SU-DHL-6 (cell line): ENCODE measurements at regions not wholly inside any gene's neighbourhood (a gene's known extent, or its start where the extent isn't known, plus 50 kb on each side); places are given as distances from the start of the nearest gene placed in this dataset.

Source experiments
- H2AFZ ChIP-seq: fragments of 200-600 bp; sonication (generic); 2 replicates; pipeline ENCODE4 v1.6.1; 2014; ENCODE audit warnings: low read depth, mild to moderate bottlenecking, moderate library complexity, mixed read lengths, antibody characterized with exemption, low read length; ENCODE audit not compliant: severe bottlenecking
- H3F3A ChIP-seq: fragments of 200-600 bp; shearing (Covaris generic); 2 replicates; pipeline ENCODE4 v1.6.0; 2016; ENCODE audit warnings: antibody characterized with exemption, mild to moderate bottlenecking; ENCODE audit not compliant: insufficient read depth
- H3K27ac ChIP-seq: fragments of 200-600 bp; sonication (generic); 2 replicates; pipeline ENCODE4 v1.5.1; 2016; ENCODE audit warnings: low read depth, mild to moderate bottlenecking, low read length, moderate library complexity, mixed read lengths
- H3K27me3 ChIP-seq: fragments of 200-600 bp; sonication (generic), shearing (Covaris generic); 2 replicates; pipeline ENCODE4 v1.6.0; 2014; ENCODE audit warnings: mild to moderate bottlenecking, low read length
- H3K36me3 ChIP-seq: fragments of 200-600 bp; sonication (generic); 2 replicates; pipeline ENCODE4 v1.6.1; 2014; ENCODE audit warnings: mild to moderate bottlenecking, low read length, mixed read lengths
- H3K4me2 ChIP-seq: fragments of 300-600, 200-600 bp; shearing (Covaris generic), sonication (generic); 2 replicates; pipeline ENCODE4 v1.6.0; 2014; ENCODE audit warnings: low read length, low read depth, mild to moderate bottlenecking; ENCODE audit not compliant: poor library complexity, severe bottlenecking
- H3K4me3 ChIP-seq: fragments of 200-600 bp; sonication (generic); 2 replicates; pipeline ENCODE4 v1.5.1; 2014; ENCODE audit warnings: antibody characterized with exemption, low read length, mild to moderate bottlenecking, mixed read lengths; ENCODE audit not compliant: insufficient read depth, poor library complexity, severe bottlenecking
- H3K79me2 ChIP-seq: fragments of 200-600 bp; sonication (generic); 2 replicates; pipeline ENCODE4 v1.6.1; 2014; ENCODE audit warnings: mild to moderate bottlenecking, low read length, moderate library complexity; ENCODE audit not compliant: insufficient read depth
- H3K9ac ChIP-seq: fragments of 200-600 bp; sonication (generic); 2 replicates; pipeline ENCODE4 v1.7.0; 2014; ENCODE audit warnings: mild to moderate bottlenecking, low read length
- H3K9me2 ChIP-seq: fragments of 200-600 bp; sonication (generic); replicated peaks from 2 replicates; pipeline ENCODE4 v1.6.1; 2014; ENCODE audit warnings: low read length; ENCODE audit not compliant: insufficient read depth
- H3K9me3 ChIP-seq: fragments of 200-600 bp; sonication (generic); 2 replicates; pipeline ENCODE4 v1.6.1; 2014; ENCODE audit warnings: low read length, mixed read lengths; ENCODE audit not compliant: insufficient read depth
- H4K20me1 ChIP-seq: fragments of 200-600 bp; sonication (generic); 2 replicates; pipeline ENCODE4 v1.6.1; 2014; ENCODE audit warnings: low read depth, mild to moderate bottlenecking, antibody characterized with exemption, low read length, moderate library complexity, mixed read lengths
- EZH2phosphoT487 ChIP-seq: fragments of 200-600 bp; sonication (generic), shearing (Covaris generic); conservative IDR thresholded peaks from 2 replicates; pipeline ENCODE4 v1.6.1; 2018; ENCODE audit warnings: mild to moderate bottlenecking, antibody characterized with exemption, low read length, moderate library complexity, mixed read lengths
- TF ChIP-seq, protein P1 (sequence below): fragments of 200-600 bp; sonication (generic); IDR thresholded peaks from one replicate; pipeline ENCODE4 v1.5.1; 2017; ENCODE audit warnings: antibody characterized with exemption, mild to moderate bottlenecking, low read length, moderate library complexity; ENCODE audit not compliant: insufficient read depth, poor library complexity, severe bottlenecking

DNA sequence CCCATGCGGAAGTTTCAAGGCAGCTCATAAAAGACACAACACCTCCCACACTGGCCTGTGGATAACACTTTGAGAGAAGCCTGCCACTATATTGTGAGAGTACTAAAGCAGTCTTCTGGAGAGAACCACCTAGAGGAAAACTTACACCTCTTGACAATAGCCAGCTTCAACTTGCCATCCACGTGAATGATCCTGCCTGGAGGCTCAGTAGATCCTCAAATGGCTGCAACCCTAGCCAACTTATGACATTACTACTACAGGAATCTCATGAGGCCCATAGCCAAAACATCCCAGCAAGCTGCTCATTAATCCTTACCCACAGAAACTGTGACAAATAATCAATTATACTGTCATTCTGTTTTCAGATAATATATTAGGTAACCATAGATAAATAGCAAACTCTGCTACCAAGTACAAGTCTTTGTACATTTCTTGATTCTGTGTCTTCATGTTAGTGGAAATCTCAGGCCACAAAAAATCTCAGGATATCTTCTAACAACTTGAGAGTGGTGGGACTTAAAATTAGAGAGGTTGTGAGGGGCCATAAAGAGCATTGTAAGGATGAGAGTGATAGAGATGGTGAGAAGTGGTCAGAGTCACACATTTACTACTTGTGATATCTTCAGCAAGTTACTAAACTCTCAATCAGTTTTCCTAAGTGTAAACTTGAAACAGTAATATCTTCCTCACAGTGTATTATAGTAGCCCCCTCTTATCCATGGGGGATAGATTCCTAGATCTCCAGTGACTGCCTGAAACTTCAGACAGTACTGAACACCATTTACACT, 368.0 kb downstream of the C12orf50 start:
- Histone ChIP-seq H3K4me2 (no peak overlapping the region), H4K20me1 (no peaks in the 10 kb centered on the region), H3K9me2 (no peaks in the 10 kb centered on the region), H3K9ac (no peak overlapping the region), H3K9me3 (no peaks in the 10 kb centered on the region), H3K79me2 (no peaks in the 10 kb centered on the region), H2AFZ (no peak overlapping the region), H3K27ac (no peak overlapping the region), H3K36me3 (no peaks in the 10 kb centered on the region), H3F3A (no peaks in the 10 kb centered on the region), H3K4me3 (no peak overlapping the region), H3K27me3 (no peaks in the 10 kb centered on the region)
- TF ChIP-seq, protein P1, sequence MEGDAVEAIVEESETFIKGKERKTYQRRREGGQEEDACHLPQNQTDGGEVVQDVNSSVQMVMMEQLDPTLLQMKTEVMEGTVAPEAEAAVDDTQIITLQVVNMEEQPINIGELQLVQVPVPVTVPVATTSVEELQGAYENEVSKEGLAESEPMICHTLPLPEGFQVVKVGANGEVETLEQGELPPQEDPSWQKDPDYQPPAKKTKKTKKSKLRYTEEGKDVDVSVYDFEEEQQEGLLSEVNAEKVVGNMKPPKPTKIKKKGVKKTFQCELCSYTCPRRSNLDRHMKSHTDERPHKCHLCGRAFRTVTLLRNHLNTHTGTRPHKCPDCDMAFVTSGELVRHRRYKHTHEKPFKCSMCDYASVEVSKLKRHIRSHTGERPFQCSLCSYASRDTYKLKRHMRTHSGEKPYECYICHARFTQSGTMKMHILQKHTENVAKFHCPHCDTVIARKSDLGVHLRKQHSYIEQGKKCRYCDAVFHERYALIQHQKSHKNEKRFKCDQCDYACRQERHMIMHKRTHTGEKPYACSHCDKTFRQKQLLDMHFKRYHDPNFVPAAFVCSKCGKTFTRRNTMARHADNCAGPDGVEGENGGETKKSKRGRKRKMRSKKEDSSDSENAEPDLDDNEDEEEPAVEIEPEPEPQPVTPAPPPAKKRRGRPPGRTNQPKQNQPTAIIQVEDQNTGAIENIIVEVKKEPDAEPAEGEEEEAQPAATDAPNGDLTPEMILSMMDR = no peak
- TF ChIP-seq EZH2phosphoT487 = no peak

- H3K4me3 ChIP-seq = no peak overlapping the region
These were observed 368.9 kb downstream of the C12orf50 start for GRCh38 chr12:87660291-87660690.

GRCh38 chr12:87656311-87656710, 372.9 kb downstream of the C12orf50 start:
- no peak overlapping the region for H2AFZ ChIP-seq
- H3K9me3 ChIP-seq = no peaks in the 10 kb centered on the region
- no peaks in the 10 kb centered on the region for H3K79me2 ChIP-seq
- H3K27me3 ChIP-seq = no peaks in the 10 kb centered on the region
- no peak for TF ChIP-seq EZH2phosphoT487
- TF ChIP-seq, protein P1 = no peak
- no peaks in the 10 kb centered on the region for H3F3A ChIP-seq
- no peak overlapping the region for H3K4me2 ChIP-seq
- no peak overlapping the region for H3K9ac ChIP-seq
- no peak overlapping the region for H3K4me3 ChIP-seq
- H4K20me1 ChIP-seq = no peaks in the 10 kb centered on the region
- no peaks in the 10 kb centered on the region for H3K36me3 ChIP-seq
- no peaks in the 10 kb centered on the region for H3K9me2 ChIP-seq
- H3K27ac ChIP-seq = no peak overlapping the region

More at GRCh38 chr12:87660291-87660690, 368.9 kb downstream of the C12orf50 start:
- H3K4me2 ChIP-seq = no peak overlapping the region
- no peak overlapping the region for H3K27ac ChIP-seq
- no peak overlapping the region for H3K9ac ChIP-seq
- no peaks in the 10 kb centered on the region for H3K79me2 ChIP-seq
- no peaks in the 10 kb centered on the region for H3K9me2 ChIP-seq
- TF ChIP-seq, protein P1 = no peak
- TF ChIP-seq EZH2phosphoT487 = no peak
- no peak overlapping the region for H2AFZ ChIP-seq
- H3K27me3 ChIP-seq = no peaks in the 10 kb centered on the region
- H3K9me3 ChIP-seq = no peaks in the 10 kb centered on the region
- no peaks in the 10 kb centered on the region for H4K20me1 ChIP-seq
- no peaks in the 10 kb centered on the region for H3F3A ChIP-seq
- no peaks in the 10 kb centered on the region for H3K36me3 ChIP-seq
